Endodermal cell (in vitro differentiated cells): ENCODE measurements at regions not wholly inside any gene's neighbourhood (a gene's known extent, or its start where the extent isn't known, plus 50 kb on each side); places are given as distances from the start of the nearest gene placed in this dataset.

Source experiments
- DNase-seq: peaks from one replicate; pipeline ENCODE4 v3.0.0-alpha.2; 2017
- H3K27ac ChIP-seq: 2 replicates; pipeline ENCODE4 v1.5.1; 2013; ENCODE audit warnings: mild to moderate bottlenecking, low read depth, low read length, moderate library complexity
- H3K27me3 ChIP-seq: 2 replicates; pipeline ENCODE4 v1.6.1; 2013; ENCODE audit warnings: mild to moderate bottlenecking, low read length, moderate library complexity; ENCODE audit not compliant: insufficient read depth, control insufficient read depth, poor library complexity, severe bottlenecking
- H3K36me3 ChIP-seq: 2 replicates; pipeline ENCODE4 v1.7.0; 2013; ENCODE audit warnings: mild to moderate bottlenecking, low read length, moderate library complexity; ENCODE audit not compliant: control insufficient read depth, insufficient read depth
- H3K4me1 ChIP-seq: one replicate; pipeline ENCODE4 v1.7.0; 2013; ENCODE audit warnings: low read length; ENCODE audit not compliant: control insufficient read depth, insufficient read depth
- H3K4me3 ChIP-seq: 2 replicates; pipeline ENCODE4 v1.5.1; 2013; ENCODE audit warnings: mild to moderate bottlenecking, low read length, moderate library complexity
- H3K9ac ChIP-seq: 2 replicates; pipeline ENCODE4 v1.6.1; 2013; ENCODE audit warnings: mild to moderate bottlenecking, low read length, moderate library complexity; ENCODE audit not compliant: poor library complexity, severe bottlenecking; ENCODE audit errors: extremely low read depth
- H3K9me3 ChIP-seq: 2 replicates; pipeline ENCODE4 v1.6.1; 2013; ENCODE audit warnings: mild to moderate bottlenecking, low read length, moderate library complexity; ENCODE audit not compliant: control insufficient read depth
- H3K27ac Mint-ChIP-seq: 2 replicates; pipeline ENCODE4 v1.8.0; 2020; ENCODE audit warnings: mixed read lengths
- H3K27me3 Mint-ChIP-seq: 2 replicates; pipeline ENCODE4 v1.8.0; 2021; ENCODE audit warnings: mild to moderate bottlenecking, mixed read lengths; ENCODE audit not compliant: insufficient read depth
- H3K36me3 Mint-ChIP-seq: 2 replicates; pipeline ENCODE4 v1.8.0; 2020; ENCODE audit warnings: low read depth, mixed read lengths
- H3K4me1 Mint-ChIP-seq: 2 replicates; pipeline ENCODE4 v1.8.0; 2020; ENCODE audit warnings: mixed read lengths
- H3K4me3 Mint-ChIP-seq: 2 replicates; pipeline ENCODE4 v1.8.0; 2020; ENCODE audit warnings: mild to moderate bottlenecking, moderate library complexity, mixed read lengths
- H3K9me3 Mint-ChIP-seq: 2 replicates; pipeline ENCODE4 v1.8.0; 2020; ENCODE audit warnings: mild to moderate bottlenecking, mixed read lengths
- CTCF ChIP-seq: fragments of 200-600 bp; sonication (generic); conservative IDR thresholded peaks from 2 replicates; pipeline ENCODE4 v1.5.0; 2021; ENCODE audit warnings: antibody characterized with exemption, mild to moderate bottlenecking
- WGBS, 2 experiments: methylation state at CpG; one replicate each; pipeline versions ENCODE4 v1.1.5 to v1.1.7; 2013; ENCODE audit warnings: missing lambda C conversion rate in 2 of 2, mixed read lengths in 1 of 2; ENCODE audit not compliant: insufficient coverage in 1 of 2, insufficient read length in 1 of 2; 5-methylcytosine and 5-hydroxymethylcytosine counted together

- Mint-ChIP-seq H3K4me1 (no peaks in the 10 kb centered on the region), H3K27me3 (no peaks in the 10 kb centered on the region), H3K9me3 (no peaks in the 10 kb centered on the region), H3K4me3 (no peak overlapping the region), H3K36me3 (no peaks in the 10 kb centered on the region), H3K27ac (no peak overlapping the region)
- H3K9me3 ChIP-seq = no peaks in the 10 kb centered on the region
- 88% methylated on average over 1 to 2 of the region's 2 CpGs for WGBS, 2 experiments
- no peaks in the 10 kb centered on the region for H3K4me1 ChIP-seq
- no peak for TF ChIP-seq CTCF
- no peaks in the 10 kb centered on the region for H3K36me3 ChIP-seq
- DNase-seq = no peak
- no peak overlapping the region for H3K27ac ChIP-seq
- no peak overlapping the region for H3K4me3 ChIP-seq
- no peaks in the 10 kb centered on the region for H3K27me3 ChIP-seq
- no peak overlapping the region for H3K9ac ChIP-seq
These were observed 277.1 kb downstream of the ANKRD50 start for GRCh38 chr4:124435274-124435950.

- Histone ChIP-seq H3K36me3 (no peaks in the 10 kb centered on the region), H3K4me1 (no peaks in the 10 kb centered on the region), H3K27ac (no peak overlapping the region), H3K9ac (no peak overlapping the region), H3K27me3 (no peaks in the 10 kb centered on the region), H3K9me3 (no peaks in the 10 kb centered on the region), H3K4me3 (no peak overlapping the region)
- no peak for TF ChIP-seq CTCF
- Mint-ChIP-seq H3K27me3 (no peaks in the 10 kb centered on the region), H3K36me3 (no peaks in the 10 kb centered on the region), H3K27ac (no peak overlapping the region), H3K4me3 (no peak overlapping the region), H3K4me1 (no peaks in the 10 kb centered on the region), H3K9me3 (no peaks in the 10 kb centered on the region)
- DNase-seq = no peak
These were observed 274.6 kb downstream of the ANKRD50 start for GRCh38 chr4:124437853-124438495.

GRCh38 chr4:124445071-124445470 is 267.5 kb downstream of the ANKRD50 start:
- H3K27ac Mint-ChIP-seq = no peak overlapping the region
- Histone ChIP-seq H3K9ac (no peak overlapping the region), H3K27ac (no peak overlapping the region), H3K9me3 (peaks cover 10% of the 10 kb centered on the region), H3K4me3 (no peak overlapping the region), H3K36me3 (no peaks in the 10 kb centered on the region), H3K27me3 (no peaks in the 10 kb centered on the region), H3K4me1 (no peaks in the 10 kb centered on the region)
- H3K36me3 Mint-ChIP-seq = no peaks in the 10 kb centered on the region
- WGBS, 2 experiments = 93% methylated on average over 5 of the region's 5 CpGs; no CpG with 5 or more reads in 1 of the 2 experiments
- H3K9me3 Mint-ChIP-seq = peaks cover 27% of the 10 kb centered on the region
- H3K27me3 Mint-ChIP-seq = no peaks in the 10 kb centered on the region
- H3K4me1 Mint-ChIP-seq = no peaks in the 10 kb centered on the region
- DNase-seq = no peak
- TF ChIP-seq CTCF = no peak
- H3K4me3 Mint-ChIP-seq = no peak overlapping the region
